OCI-LY1 (cell line): ENCODE measurements at regions not wholly inside any gene's neighbourhood (a gene's known extent, or its start where the extent isn't known, plus 50 kb on each side); places are given as distances from the start of the nearest gene placed in this dataset.

Experiments
- EZH2 ChIP-seq: fragments of 200-600 bp; sonication (generic), shearing (Covaris generic); IDR thresholded peaks from 2 replicates; pipeline ENCODE4 v1.8.0; 2017; ENCODE audit warnings: borderline replicate concordance, mixed run types, mild to moderate bottlenecking, antibody characterized with exemption, low read length, moderate library complexity, mixed read lengths
- TF ChIP-seq, protein P1 (sequence below): fragments of 200-600 bp; sonication (generic), shearing (Covaris generic); IDR thresholded peaks from 2 replicates; pipeline ENCODE4 v1.5.1; 2017; ENCODE audit warnings: mild to moderate bottlenecking, antibody characterized with exemption, low read length, moderate library complexity, mixed read lengths

DNA sequence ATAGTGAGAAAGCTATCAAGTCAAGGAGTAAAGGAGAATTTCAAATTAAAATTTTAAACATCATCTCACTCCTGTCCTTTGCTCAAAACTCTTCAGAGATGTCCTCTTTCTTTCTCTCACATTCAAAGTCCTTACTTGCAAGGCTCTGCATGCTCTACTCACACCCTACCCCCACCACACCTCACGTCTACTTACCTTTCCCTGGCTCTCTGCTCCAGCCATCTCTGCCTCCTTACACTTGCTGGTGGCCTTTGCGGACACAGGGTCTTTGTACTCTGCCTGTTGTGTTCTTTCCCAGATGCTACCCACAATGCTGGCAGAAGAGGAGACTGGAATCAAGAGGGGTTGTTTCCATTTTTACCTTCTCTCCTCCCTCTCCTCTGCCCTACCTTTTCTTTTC is 405.2 kb downstream of the INSC start:
- TF ChIP-seq, protein P1, sequence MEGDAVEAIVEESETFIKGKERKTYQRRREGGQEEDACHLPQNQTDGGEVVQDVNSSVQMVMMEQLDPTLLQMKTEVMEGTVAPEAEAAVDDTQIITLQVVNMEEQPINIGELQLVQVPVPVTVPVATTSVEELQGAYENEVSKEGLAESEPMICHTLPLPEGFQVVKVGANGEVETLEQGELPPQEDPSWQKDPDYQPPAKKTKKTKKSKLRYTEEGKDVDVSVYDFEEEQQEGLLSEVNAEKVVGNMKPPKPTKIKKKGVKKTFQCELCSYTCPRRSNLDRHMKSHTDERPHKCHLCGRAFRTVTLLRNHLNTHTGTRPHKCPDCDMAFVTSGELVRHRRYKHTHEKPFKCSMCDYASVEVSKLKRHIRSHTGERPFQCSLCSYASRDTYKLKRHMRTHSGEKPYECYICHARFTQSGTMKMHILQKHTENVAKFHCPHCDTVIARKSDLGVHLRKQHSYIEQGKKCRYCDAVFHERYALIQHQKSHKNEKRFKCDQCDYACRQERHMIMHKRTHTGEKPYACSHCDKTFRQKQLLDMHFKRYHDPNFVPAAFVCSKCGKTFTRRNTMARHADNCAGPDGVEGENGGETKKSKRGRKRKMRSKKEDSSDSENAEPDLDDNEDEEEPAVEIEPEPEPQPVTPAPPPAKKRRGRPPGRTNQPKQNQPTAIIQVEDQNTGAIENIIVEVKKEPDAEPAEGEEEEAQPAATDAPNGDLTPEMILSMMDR: no peak
- no peak for TF ChIP-seq EZH2
